HFF-Myc (cell line): ENCODE measurements at regions not wholly inside any gene's neighbourhood (a gene's known extent, or its start where the extent isn't known, plus 50 kb on each side); places are given as distances from the start of the nearest gene placed in this dataset.

Experiments used
- DNase-seq: peaks from one replicate; pipeline ENCODE4 v3.0.0-alpha.2; 2011; ENCODE audit warnings: low read depth; ENCODE audit errors: extremely low read depth
- H3K4me3 ChIP-seq: replicated peaks from 2 replicates; pipeline ENCODE4 v1.5.1; 2011; ENCODE audit warnings: low read depth, mild to moderate bottlenecking, control low read depth, low read length
- TF ChIP-seq, protein P1 (sequence below): IDR thresholded peaks from 2 replicates; pipeline ENCODE4 v1.5.1; 2012; ENCODE audit warnings: mild to moderate bottlenecking, low read depth, low read length, control low read depth; ENCODE audit errors: missing control alignments

DNA sequence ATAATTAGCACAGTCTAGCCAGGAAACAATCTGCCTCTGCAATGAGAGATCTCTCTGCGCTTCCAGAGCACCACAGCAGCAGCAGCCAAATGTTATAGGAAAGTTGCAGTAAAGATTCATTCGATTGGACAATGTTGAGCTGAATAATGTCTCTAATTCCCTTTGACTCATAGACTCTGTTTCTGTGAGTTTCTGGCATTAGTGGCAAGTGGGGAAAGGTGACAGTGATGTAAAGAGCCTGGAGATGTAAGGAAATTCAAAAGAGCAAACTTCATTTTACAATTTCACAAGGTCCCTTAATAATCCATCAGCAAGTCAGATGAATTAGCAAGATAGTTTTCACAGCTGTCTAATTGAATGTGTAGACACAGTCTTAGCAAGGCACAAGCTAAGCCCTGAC, 184.4 kb downstream of the VEGFC start:
- no peak overlapping the region for H3K4me3 ChIP-seq
- TF ChIP-seq, protein P1, sequence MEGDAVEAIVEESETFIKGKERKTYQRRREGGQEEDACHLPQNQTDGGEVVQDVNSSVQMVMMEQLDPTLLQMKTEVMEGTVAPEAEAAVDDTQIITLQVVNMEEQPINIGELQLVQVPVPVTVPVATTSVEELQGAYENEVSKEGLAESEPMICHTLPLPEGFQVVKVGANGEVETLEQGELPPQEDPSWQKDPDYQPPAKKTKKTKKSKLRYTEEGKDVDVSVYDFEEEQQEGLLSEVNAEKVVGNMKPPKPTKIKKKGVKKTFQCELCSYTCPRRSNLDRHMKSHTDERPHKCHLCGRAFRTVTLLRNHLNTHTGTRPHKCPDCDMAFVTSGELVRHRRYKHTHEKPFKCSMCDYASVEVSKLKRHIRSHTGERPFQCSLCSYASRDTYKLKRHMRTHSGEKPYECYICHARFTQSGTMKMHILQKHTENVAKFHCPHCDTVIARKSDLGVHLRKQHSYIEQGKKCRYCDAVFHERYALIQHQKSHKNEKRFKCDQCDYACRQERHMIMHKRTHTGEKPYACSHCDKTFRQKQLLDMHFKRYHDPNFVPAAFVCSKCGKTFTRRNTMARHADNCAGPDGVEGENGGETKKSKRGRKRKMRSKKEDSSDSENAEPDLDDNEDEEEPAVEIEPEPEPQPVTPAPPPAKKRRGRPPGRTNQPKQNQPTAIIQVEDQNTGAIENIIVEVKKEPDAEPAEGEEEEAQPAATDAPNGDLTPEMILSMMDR = no peak
- DNase-seq = no peak

DNA sequence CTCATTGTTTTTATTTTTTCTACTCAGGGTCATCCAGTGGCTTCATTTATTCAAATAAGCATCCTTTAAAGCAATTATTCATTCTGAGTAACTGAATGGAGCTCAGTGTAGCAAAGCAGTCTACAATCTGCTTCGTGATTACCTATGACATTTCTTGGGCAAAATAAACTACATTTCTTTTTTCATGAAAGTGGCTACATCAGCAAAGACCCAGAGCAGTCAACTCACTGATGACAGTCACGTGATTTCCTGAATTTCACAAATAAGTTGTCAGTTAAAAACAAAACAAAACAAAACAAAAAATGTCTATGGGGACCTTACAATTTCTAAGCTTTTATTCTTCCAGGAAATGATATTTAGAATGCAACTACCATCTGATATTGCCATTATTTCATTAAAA, 182.1 kb downstream of the VEGFC start:
- TF ChIP-seq, protein P1 = no peak

DNA sequence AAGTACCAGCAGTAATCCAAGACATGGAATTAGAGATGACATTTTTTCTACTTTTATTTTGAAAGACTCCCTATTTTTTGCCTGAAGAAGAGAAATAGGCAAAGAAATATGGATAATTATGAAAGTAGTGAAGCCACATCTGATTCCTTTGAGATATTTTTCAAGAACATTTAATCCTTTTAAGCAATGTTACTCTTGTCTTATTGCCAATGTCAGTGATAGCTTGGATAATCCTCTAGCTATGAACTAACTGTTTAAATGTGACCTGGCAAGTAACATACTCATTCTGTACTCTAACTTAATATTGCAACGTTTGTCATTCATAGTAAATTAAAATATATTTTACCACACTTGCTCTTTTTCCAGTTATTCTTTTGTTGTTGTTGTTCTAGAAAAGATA, 181.3 kb downstream of the VEGFC start:
- TF ChIP-seq, protein P1 = no peak
- no peak overlapping the region for H3K4me3 ChIP-seq
- no peak for DNase-seq

More for the DNA sequence above, 182.1 kb downstream of the VEGFC start:
- DNase-seq = no peak
- no peak overlapping the region for H3K4me3 ChIP-seq

DNA sequence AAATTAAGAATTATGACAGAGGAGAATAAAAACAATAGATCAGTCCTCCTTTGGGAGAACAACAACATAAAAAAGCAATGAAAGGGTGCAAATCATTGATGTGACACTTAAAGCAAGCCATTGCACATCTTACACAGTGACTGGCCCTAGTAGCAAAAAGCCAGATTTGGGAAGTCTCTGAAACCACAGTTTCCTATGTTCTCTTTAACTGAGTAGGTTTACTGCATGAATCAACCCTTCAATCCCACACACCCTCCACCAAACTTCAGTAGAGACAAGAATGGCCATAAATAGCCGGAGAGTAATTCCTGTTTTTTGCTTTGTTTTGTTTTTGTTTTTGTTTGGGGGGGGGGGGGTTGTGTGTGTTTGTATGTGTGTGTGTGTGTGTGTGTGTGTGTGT, 180.8 kb downstream of the VEGFC start:
- TF ChIP-seq, protein P1 = no peak
- H3K4me3 ChIP-seq = no peak overlapping the region
- DNase-seq = no peak

DNA sequence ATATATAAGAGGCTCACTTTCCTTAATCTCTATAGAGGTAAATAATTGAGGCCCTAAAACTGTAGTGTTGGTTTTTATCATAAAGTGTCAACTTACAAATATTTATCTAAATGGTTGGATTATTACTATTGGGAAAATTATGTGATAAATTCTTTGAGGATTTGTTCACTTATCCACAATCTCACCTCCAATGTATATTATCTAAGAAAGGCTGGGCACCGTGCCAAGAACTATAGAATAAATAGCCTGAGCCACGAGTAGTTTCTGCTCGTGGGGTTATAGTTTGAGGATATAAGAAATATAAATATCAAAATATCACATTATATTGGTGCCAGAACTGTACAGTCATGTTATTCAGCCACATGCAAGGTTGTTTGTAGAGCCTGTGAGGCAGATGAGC, 177.9 kb downstream of the VEGFC start:
- DNase-seq = no peak
- TF ChIP-seq, protein P1 = no peak
- no peak overlapping the region for H3K4me3 ChIP-seq

DNA sequence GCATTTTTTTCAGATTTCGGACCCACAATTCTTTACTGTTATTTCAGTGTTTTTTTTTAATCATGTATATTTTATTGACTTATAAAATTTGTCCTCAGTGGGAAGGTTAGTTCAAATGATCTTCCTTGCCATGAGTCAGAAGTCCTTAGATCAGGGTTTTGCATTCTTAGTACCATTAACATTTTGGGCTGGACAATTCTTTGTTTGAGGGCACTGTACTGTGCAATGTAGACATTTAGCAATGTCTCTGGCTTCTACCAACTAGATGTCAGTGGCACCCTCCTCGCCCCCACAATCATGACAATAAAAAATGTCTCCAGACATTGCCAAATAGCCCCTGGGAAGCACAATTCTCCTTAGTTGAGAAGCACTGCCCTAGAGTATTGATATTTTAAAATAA, 176.6 kb downstream of the VEGFC start:
- TF ChIP-seq, protein P1 = no peak
- no peak overlapping the region for H3K4me3 ChIP-seq
- no peak for DNase-seq

DNA sequence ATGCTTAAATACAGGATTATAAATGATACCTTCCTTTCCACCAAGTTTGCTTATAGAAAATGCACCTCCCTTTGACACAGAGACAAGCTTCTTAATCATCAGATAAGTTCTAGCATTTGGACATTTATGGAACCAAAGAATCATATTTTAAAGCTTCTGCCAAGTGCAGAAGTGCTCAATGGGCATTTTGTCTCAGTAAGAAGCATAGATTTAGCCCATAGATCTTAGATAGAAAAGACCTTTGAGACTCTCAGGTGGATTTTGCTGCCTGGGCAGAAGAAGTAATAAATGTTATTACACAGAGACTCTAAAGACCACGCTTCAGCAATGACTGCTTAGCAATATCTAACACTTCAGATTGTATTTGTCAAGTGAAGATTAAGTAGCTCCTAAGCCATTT, 174.6 kb downstream of the VEGFC start:
- DNase-seq = no peak
- TF ChIP-seq, protein P1 = no peak
- no peak overlapping the region for H3K4me3 ChIP-seq
